ELR (cell line): ENCODE measurements at regions not wholly inside any gene's neighbourhood (a gene's known extent, or its start where the extent isn't known, plus 50 kb on each side); places are given as distances from the start of the nearest gene placed in this dataset.

Experiments
- DNase-seq: peaks from one replicate; pipeline ENCODE4 v3.0.0-alpha.2; 2015; ENCODE audit warnings: low read depth

DNA sequence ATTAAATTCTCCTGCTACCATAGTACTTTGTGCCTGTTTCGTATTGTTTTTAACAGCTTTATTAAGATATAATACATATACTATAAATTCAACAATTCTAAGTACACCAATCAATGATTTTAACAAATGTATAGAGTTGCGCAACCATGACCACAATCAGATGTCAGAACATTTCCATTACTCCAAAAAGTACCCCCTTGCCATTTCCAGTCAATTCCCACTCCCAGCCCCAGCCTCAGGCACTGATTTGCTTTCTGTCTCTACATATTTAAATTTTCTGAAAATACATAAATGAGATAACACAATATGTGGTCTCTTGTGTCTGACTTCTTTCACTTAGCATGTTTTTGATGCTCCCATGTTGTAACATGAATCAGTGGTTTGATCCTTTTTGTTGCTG, 193.9 kb downstream of the FIGN start:
- DNase-seq: no peak

DNA sequence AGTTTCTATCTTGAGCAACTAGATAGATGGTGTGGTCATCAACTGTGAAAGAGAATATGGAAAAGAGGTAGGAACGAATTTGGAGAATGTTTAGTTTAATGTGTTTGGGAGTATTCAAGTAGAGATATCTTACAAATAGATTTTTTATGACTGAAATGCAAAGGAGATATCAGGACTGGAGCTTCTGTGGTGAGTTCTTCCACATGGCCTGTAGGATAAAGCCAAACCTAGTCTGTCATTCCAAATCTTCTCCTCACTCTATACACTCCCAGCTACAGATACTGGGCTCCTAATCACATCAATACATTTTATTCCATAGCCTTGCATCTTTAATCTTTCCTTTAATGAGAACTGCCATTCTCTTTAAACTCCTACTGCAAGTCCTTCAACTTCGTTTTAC, 194.3 kb downstream of the FIGN start:
- no peak for DNase-seq

DNA sequence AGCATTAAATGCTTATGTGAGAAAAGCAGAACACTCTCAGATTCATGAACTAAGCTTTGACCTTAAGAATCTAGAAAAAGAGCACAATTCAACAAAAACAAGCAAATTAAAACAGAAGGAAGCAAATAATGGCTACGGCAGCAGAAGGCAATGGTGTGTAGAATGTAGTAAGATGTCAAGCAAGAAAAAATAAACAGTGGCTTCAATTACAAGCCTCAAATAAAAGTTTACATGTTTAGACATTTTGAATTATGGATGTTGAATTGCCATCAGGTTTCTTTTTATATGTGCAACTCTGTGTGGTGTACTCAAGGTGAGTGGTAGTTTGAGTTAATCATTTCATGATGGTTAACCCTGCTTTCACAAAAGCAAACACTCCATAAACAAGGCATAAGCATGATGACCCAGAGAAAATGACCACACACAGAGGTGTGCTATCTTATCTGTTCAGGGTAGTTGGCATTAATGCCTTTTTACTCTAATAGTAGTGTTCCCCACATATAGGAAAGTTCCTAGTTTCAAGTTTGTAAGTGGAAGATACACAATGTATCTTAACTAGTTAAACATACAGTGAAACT, 207.1 kb downstream of the FIGN start:
- no peak for DNase-seq

DNA sequence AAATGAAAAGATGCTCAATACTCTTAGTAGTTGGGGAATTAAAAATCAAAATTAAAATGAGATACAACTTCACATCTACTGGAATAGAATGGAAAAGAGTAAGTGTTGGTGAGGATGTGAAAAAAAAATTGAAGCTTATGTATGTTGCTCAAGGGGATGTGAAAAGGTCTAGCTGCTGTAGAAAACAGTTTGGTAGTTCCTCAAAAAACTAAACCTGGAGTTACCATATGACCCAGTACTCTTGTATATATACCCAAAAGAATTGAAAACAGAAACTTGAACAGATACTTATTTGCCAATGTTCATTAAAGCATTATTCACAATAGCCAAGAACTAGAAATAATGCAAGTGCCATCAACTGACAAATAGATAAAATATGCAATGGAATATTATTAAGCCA, 208.4 kb downstream of the FIGN start:
- DNase-seq: no peak

DNA sequence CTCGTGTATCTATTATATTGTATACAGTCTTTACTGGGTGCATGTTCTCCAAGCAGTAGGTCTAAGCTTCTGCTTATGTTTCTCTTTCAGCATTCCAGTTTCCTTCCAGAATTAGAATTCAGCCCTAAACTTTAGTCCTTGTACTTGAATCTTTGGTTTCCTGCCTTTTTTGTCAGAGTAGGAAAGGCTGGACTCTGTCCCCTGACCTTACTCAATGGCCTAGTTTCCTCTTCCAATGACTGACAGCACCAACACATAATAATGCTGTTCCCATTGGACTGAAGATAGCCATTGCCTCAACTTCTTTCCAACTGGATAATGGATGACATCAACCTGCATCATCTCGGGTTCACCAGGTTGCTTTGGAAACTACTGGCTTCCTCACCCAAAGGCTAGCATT, 217.0 kb downstream of the FIGN start:
- DNase-seq: no peak

DNA sequence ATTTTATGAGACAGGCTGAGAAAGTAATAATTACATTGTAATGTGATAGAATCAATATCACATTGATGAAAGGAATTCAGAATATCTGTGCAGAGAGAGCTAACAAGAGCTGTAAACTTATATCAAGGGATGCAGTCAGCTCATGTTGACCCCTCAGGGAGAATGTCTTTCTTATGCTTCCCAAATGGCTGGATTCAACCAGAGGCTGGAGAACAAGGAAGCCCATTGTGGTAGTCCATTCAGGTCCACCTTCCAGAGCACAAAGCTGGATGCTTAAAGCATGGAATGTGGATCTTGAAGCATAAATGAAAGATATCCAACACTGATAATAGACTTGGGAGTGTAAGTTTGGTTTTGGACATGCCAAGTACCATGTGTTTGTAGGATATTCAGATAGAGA, 220.0 kb downstream of the FIGN start:
- no peak for DNase-seq

DNA sequence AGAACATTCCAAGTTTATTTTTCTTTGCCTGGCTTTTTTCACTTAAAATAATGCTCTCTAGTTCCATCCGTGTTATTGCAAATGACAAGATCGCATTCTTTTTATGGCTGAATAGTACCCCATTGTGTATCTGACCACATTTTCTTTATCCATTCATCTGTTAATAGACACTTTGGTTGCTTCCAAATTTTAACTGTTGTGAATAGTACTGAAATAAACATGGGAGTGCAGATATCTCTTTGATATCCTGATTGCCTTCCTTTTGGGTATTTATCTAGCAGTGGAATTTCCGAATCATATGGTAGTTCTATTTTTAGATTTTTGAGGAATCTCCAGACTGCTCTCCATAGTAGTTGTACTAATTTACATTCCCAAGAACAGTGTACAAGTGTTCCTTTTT, 230.5 kb downstream of the FIGN start:
- no peak for DNase-seq

DNA sequence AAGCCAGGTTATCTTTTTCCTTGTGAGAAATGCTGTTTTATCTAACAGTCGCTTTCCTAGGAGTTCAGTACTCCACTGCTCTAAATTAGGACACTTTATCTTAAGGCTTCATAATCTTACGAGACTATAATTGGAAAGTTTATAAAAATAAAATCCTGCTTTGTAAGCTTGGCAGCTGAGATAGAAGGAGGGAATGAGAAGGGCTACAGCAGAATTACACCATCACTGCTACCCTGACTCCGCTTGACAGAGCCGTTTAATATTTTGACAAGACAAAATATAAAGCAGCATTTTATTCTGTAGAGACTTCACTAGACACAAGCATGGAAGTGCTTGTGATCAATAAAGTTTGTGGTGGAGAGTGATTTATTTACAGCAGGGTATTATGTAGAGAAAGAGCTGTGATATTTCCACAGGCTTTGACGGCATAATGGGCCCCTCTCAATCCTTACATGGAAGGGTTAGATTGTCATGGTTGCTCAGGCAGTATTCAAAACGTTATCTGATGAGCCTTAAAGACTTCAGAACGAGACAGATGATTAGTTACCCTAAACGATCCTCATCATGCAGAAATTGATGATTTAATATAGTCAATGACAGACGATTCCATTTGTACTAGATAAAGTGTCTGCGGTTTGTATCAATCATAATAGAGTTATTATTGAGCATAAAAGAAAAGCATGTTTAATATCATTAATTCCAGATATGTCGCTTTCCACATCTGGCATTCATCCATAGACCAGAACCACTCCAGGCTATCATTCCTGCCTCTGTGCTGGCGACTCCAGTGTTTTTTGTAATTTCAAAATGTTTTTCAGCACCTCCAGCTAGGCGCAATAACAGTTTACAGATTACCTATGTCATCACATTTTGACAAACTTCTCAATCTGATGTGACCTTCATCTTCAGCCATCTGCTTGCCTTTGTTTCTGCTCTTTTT, 242.2 kb downstream of the FIGN start:
- DNase-seq: no peak

DNA sequence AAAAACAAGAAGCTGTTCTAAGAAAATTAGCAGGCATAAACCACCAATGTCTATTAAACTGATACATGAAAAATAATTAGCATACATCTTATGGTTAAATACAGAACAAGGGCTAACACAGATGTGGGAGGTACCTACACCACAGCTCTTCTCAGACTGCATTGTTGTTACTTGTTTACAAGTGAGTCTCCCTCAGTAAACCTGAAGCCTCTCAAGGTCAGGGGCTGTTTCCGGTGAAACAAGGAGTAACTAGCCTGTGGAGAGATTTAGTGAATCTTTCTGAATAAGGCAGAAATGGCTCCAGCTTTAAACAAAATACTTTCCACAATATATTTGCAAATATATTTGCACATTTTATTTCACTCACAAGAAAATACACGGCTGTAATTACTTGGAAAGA, 244.0 kb downstream of the FIGN start:
- DNase-seq: no peak

DNA sequence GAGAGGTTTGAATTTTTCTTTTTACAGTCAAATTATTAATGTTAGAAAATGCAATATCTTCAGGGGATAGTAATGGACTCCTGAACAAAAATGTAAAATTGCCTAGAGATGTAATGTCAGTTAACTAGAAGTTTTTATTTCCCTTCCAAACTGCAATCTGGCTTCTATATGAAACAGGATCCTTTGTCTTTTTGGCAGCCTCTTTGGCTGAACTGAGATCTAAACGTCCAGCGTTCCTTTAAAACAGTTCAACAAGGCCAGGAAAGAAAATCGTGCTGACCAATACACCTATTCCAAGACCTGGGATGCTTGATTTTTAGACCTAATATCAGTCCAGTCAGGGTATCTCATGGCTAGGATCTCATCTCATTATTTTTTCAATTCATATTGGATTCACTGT, 245.5 kb downstream of the FIGN start:
- DNase-seq: no peak

DNA sequence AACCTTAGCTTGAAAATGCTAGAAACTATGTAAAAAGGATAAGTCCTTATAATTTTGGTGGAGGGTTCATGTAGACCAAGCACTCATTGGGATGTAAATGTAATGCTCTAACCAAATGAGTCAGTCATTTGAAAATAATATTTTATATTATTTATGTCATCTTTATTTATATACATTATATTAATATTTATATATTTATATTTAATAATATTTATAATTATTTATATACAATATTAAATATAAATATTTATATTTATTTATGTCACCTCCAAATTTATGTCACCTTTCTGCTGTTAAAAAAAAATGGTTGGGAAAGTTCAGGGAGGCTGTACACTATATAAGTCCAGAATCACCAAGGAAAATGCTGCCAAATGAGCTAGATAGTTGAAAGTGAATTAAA, 254.3 kb downstream of the FIGN start:
- no peak for DNase-seq

DNA sequence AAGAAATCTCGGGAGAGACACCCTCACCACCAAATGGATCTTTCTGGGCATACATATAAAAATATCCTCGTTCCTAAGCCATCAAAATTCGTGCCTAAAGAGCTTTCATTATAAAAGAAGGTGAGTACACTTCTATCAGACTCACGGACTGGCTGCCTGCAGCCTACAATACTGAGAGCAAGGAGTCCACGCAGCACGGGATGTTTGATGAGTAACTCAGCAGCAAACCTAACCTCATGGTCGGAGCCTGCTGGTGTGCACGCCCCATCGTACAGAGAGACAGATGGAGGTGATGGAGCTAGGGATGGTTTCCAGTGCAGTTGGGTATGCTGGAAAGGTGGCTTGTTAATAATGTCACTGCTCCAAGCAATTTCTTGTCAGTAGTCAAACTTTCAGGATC, 256.2 kb downstream of the FIGN start:
- no peak for DNase-seq

DNA sequence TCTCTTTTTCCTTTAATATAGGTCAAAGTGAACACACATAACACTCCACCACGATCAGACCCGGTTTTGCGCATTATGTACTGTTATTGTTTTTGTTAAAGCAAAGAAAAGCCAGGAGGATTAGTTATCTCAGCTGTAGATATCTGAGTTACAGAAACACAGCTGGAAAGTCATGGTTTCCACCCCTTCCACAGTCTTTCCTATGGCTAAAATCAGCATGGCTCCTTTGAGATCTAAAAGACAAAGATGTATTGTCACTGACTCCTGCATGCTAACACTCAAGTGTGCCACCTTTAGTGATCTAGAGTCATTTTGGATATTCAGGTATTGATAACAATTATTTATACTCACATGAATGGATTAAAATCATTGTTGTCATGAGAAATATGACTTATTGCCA, 260.0 kb downstream of the FIGN start:
- no peak for DNase-seq

DNA sequence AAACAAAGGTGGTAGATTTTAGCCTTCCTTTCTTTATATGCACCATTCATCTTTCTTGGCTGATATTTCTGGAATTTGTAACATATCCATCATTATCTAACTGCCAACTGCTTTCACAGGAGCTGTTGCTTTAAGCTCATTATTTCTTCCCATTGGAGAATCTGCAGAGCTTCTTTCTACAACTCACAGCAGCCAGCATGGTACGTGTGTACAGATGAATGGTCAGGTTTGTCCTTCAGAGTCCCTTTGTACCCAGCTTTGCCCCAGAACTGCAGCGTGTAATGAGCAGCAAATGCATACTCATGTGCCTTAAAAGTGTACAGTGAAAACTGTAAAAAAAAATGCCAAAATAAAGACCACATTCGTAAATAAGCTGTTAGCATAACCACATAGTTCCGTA, 260.9 kb downstream of the FIGN start:
- no peak for DNase-seq

DNA sequence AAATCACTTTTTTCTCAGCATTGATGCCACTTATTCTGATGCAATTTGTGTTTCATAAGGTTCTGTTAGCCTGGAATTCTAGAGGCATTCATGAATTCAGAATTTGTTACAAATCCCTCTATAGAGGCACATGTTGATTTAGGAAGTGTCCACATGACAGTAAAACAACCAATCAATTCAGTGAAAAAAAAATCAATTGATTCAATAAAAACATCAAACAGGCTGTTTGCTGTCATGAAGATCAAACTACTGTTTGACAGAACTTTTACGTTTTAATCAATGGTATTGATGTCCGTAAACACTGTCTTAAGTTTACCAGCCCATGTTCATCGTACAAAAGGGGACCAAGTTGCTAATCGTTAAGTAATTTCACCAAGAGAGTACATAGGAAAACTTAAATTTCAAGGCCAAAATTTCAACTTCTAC, 261.5 kb downstream of the FIGN start:
- DNase-seq: no peak

DNA sequence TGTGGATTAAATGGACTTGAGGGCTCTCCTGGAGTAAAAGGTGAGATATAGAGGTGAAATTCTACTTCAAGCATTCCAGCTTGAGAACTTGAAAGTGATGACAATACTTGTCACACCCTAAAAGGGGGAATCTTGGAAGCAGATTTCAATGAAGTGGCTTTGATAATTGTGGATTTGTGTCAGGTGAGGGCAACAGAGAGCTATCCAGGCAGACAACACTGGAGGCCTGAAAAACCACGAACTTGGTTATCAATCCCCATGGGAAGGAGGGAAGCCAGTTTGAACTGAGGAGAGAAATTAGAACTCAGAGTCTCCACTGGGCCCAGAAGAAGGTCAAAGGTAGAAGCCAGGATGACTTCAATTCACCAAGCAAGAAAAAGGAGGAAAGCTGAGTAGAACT, 263.9 kb downstream of the FIGN start:
- DNase-seq: peak; percentile 33

DNA sequence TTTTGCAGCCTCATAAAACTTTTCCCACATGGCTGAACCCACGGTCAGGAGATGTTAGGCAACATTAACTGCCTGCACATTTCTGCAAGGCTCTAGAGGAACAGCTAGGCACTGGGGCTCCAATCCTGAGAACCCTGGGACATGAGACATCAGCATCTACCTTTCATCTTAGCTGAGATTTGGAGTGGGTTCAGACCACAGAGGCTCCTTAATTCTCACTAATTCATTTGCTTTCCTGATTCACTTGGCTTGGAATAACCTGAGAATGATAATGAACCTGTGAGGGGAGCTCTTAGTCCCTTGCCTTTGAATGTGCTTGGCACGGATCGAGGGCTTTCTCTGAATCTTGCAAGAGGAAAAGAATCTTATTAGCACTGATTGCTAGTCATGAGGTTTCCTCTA, 266.2 kb downstream of the FIGN start:
- no peak for DNase-seq

DNA sequence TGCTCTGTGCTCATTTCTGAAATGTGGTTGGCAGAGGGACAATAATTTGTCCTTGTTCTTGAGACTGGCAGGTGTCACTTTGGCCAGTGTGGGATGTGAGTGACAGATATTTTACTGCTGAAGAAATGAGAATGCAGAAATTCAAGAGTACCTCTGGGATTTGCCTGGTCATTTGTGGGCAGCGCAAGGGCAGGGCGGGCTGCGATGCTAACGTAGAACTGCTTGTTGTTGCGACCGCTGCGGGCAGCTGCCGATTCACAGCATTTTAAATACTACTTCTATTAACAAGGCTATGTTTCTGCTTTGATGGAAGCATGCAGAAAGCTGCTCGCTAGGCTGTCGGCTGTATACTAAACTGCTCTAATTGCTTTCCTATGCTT, 268.6 kb downstream of the FIGN start:
- peak; percentile 29 for DNase-seq

DNA sequence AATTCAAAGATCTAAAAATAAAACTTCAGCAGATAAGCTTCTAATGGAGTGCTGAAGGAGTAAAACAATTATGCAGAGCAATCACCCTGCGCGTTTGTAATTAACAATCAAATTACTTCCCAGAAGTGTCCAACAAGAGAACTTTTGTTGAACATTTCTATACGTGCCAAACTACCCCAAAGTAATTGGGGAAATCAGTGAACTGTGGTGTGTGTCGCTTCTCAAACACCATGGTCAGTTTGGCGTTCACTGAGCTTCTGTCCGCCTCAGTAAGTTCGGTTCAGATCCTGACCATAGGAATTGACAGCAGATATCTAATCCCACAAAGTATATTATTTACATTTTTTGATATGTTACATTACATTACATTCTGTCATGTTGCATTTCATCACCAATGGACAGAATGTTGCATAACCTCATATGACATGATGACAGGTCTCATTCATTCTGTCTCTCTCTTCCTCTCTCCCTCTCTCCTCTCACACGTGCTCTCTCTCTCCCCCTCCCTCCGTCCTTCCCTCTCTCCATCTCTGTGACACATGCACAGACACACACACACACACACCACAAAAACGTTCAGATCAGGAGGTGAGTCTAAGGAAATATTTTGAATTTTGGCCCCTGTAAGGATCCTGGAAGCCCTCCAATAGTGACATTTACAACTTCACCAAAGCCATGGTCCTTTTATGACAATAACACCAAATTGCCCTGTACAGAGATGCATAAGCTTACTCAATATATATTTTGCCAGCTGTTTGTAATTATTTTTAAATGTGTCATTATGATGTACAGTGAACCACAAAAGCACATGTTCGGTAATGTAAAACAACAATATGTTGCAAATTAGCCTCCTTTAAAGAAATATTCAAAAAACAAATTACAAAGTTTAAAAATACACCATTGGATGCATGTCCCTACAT, 269.2 kb downstream of the FIGN start:
- DNase-seq: no peak

DNA sequence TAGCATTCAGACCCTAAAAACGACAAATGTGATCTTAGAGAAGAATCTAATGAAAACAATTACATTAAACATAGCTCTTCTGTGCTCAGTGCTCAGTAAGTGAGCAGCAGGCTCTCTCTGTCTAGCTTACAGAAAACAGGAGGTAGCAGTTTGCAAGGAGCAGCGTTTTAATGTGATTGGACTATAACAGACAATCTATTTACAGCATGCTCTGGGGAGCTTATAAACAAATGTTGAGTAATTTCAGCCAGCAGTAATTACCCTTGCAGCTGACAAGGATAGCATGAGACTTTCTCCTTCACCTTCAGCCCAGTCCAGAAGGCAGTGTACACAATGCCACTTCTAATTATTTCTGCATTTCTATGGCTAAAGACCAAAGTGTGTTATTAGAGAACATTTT, 270.4 kb downstream of the FIGN start:
- peak; percentile 31 for DNase-seq

DNA sequence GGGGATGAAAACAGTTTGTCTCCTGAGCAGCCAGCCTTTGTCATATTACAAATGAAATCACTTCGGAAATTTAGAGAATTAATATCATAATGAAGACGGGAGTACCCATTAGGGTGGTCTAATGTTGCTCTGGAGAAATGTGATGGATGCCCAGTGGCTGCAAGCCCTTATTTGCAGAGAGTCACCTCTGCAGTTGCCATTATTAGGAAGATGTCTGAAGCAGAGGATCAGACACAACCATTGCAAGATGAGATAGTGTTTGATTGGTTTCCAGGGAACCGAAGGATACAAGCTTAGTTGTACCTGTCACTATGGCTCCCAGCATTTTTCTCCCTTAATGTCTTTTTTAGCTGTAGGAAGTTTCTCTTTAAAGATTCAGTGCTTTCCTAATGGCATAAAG, 272.4 kb downstream of the FIGN start:
- no peak for DNase-seq

DNA sequence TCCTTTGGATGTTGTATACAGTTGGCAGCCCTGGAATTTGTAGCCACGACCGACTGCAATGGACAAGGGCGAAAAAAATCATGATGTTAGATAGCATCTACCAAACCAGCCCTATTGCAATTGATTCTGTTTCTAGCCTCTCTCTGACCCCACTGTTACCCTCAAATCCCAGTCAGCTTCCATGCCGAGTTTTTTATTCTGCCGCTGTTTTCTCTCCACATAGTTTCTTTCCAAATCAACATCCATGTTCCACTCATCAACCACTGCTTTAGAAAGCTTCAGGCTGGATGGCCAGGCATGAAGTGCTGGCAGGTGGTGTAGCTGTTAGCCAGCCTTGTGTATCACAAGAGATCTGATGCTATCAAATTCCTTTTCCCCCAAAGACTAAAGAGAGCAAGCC, 272.8 kb downstream of the FIGN start:
- no peak for DNase-seq

DNA sequence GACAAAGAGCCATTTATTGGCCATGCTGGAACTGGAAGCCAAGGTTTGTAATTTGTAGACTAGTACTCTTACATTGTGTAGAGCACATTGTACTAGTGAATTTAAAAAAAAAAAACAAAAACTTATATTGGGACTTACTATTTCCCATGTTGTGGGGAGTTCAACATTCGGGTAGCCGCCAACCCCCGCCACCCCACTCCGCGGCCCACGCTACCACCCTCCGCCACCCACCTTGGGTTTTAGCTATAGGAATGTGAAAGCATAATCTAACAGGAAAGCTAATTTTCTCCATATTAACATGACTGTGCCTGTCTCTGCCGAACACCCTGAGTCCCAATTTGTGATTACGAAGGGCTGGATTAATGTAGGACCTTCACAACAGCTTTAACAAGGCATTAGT, 275.8 kb downstream of the FIGN start:
- no peak for DNase-seq
